ENCODE measurements at regions not wholly inside any gene's neighbourhood (a gene's known extent, or its start where the extent isn't known, plus 50 kb on each side); places are given as distances from the start of the nearest gene placed in this dataset.
A peak's percentile ranks its signal among the peaks of the same experiment; 100 is the strongest.
"Not testable (repeated sequence)": the region's sequence is repeated elsewhere in the genome, so short reads cannot be mapped to it uniquely, and the experiment has no call there.

DNA sequence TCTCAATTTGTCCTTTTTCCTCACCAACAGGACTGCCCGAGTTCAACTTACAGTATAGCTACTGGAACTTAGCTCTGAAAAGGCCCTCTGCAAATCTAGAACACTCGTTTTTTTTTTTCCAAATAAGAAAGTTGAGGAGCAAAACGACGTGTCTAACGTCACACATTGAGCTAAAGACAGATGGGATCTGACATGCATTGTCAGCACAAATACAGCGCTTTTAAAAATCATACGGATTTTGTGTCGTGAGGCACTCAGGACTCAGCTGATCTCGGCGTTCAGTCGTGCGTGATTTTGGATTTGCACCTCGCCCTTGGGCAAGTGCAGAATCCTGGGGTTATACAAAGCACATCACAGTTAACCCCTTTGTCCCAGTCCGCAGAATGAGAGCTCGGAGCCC, 94.7 kb upstream of the ZNF322 start:
- no peak overlapping the region for H3K27ac ChIP-seq (ENCODE audit: low read depth, low read length)
- DNase-seq (ENCODE audit: insufficient read length, low spot score, missing footprints): no peak

DNA sequence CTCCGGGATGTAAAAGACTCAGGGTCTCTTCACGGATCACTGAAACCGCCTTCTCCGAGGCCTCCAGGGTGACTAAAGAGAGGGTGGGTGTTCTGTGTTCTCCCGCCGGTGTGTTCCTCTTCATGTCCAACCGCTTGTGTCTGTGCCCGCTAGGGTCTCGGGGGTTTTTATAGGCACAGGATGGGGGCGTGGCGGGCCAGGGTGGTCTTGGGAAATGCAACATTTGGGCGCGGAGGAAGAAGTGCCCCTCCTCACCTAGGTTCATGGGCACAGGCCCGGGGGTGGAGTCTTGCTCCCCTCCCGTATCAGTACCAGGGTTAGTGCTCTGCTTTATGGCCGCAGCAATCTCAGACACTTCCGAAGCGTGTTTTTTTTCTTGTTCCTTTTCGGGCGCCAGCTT, 95.3 kb upstream of the ZNF322 start:
- not testable (repeated sequence) for H4K20me1 ChIP-seq (ENCODE audit: insufficient read depth, low read length); H3K4me1 ChIP-seq (ENCODE audit: insufficient read depth, low read length)
- peaks cover 16% of the 10 kb centered on the region for H3K27me3 ChIP-seq (ENCODE audit: insufficient read depth, low read length)

More for the DNA sequence above, 94.7 kb upstream of the ZNF322 start:
- no peaks in the 10 kb centered on the region for H3K79me2 ChIP-seq (ENCODE audit: insufficient read depth, low read length)
- H3K4me3 ChIP-seq (ENCODE audit: insufficient read depth, low read length): no peak overlapping the region
- no peaks in the 10 kb centered on the region for H3K9me3 ChIP-seq (ENCODE audit: low read depth, low read length)
- no peaks in the 10 kb centered on the region for H3K36me3 ChIP-seq (ENCODE audit: insufficient read depth, low read length)
- H3K4me1 ChIP-seq (ENCODE audit: insufficient read depth, low read length): peaks cover 8% of the 10 kb centered on the region
- H3K27me3 ChIP-seq (ENCODE audit: insufficient read depth, low read length): peaks cover 16% of the 10 kb centered on the region
- H3K4me2 ChIP-seq (ENCODE audit: insufficient read depth, low read length): no peak overlapping the region
- H2AFZ ChIP-seq (ENCODE audit: low read length): no peak overlapping the region
- no peaks in the 10 kb centered on the region for H4K20me1 ChIP-seq (ENCODE audit: insufficient read depth, low read length)
- TF ChIP-seq, protein P1, sequence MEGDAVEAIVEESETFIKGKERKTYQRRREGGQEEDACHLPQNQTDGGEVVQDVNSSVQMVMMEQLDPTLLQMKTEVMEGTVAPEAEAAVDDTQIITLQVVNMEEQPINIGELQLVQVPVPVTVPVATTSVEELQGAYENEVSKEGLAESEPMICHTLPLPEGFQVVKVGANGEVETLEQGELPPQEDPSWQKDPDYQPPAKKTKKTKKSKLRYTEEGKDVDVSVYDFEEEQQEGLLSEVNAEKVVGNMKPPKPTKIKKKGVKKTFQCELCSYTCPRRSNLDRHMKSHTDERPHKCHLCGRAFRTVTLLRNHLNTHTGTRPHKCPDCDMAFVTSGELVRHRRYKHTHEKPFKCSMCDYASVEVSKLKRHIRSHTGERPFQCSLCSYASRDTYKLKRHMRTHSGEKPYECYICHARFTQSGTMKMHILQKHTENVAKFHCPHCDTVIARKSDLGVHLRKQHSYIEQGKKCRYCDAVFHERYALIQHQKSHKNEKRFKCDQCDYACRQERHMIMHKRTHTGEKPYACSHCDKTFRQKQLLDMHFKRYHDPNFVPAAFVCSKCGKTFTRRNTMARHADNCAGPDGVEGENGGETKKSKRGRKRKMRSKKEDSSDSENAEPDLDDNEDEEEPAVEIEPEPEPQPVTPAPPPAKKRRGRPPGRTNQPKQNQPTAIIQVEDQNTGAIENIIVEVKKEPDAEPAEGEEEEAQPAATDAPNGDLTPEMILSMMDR (IDR thresholded peaks at IDR 0.05; ENCODE audit: extremely low read depth, low read depth, low read length): no peak

DNA sequence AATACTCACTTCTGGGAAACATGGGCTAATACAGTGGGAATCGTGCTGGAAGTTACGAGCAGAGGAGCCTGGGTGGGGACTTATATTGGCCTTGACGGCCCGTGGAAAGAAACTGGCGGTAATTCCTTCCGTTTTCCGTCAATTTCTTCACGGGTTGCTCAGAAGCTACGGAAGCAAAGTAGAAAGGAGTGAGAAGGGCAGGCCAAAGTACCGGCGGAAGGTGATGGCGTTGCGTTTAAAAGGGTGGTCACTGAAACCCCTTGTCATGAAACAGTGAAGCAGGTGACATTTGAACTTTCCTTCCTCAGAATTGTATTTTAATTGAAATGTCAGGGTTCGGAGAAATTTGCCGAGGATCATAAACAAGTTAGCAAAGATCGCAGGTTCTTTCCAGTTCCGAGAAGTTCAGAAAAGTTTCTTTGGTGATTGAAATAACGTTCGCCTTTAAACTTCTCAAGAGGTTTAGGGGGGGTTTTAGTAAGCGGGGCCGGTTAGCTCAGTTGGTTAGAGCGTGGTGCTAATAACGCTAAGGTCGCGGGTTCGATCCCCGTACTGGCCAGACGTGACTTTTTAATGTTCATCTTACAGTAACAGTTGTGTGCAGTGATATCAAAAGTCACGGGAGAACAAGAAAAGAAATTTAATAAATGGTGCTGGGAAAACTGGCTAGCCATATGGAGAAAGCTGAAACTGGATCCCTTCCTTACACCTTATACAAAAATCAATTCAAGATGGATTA, 96.7 kb upstream of the ZNF322 start:
- not testable (repeated sequence) for H4K20me1 ChIP-seq (ENCODE audit: insufficient read depth, low read length); H3K27ac ChIP-seq (ENCODE audit: low read depth, low read length); H3K36me3 ChIP-seq (ENCODE audit: insufficient read depth, low read length); H2AFZ ChIP-seq (ENCODE audit: low read length); H3K4me1 ChIP-seq (ENCODE audit: insufficient read depth, low read length); H3K79me2 ChIP-seq (ENCODE audit: insufficient read depth, low read length); H3K9me3 ChIP-seq (ENCODE audit: low read depth, low read length)
- H3K4me3 ChIP-seq (ENCODE audit: insufficient read depth, low read length): peak overlapping the region; percentile 56
- H3K27me3 ChIP-seq (ENCODE audit: insufficient read depth, low read length): peaks cover 16% of the 10 kb centered on the region
- peak overlapping the region; percentile 86 for H3K4me2 ChIP-seq (ENCODE audit: insufficient read depth, low read length)
- peak; percentile 3 for DNase-seq (ENCODE audit: insufficient read length, low spot score, missing footprints)

More for the DNA sequence above, 95.3 kb upstream of the ZNF322 start:
- H3K36me3 ChIP-seq (ENCODE audit: insufficient read depth, low read length); DNase-seq (ENCODE audit: insufficient read length, low spot score, missing footprints); H3K79me2 ChIP-seq (ENCODE audit: insufficient read depth, low read length); H3K9me3 ChIP-seq (ENCODE audit: low read depth, low read length); H2AFZ ChIP-seq (ENCODE audit: low read length); H3K27ac ChIP-seq (ENCODE audit: low read depth, low read length): not testable (repeated sequence)
- Histone ChIP-seq H3K4me2 (ENCODE audit: insufficient read depth, low read length) (peak overlapping the region; percentile 60), H3K4me3 (ENCODE audit: insufficient read depth, low read length) (peak overlapping the region; percentile 37)

GRCh38 chr6:26766203-26766902, 106.8 kb upstream of the ZNF322 start:
- H3K36me3 ChIP-seq (ENCODE audit: insufficient read depth, low read length); H3K4me3 ChIP-seq (ENCODE audit: insufficient read depth, low read length); H3K27ac ChIP-seq (ENCODE audit: low read depth, low read length); H3K9me3 ChIP-seq (ENCODE audit: low read depth, low read length); DNase-seq (ENCODE audit: insufficient read length, low spot score, missing footprints); H3K79me2 ChIP-seq (ENCODE audit: insufficient read depth, low read length); H3K4me2 ChIP-seq (ENCODE audit: insufficient read depth, low read length); H3K4me1 ChIP-seq (ENCODE audit: insufficient read depth, low read length); H4K20me1 ChIP-seq (ENCODE audit: insufficient read depth, low read length); H3K27me3 ChIP-seq (ENCODE audit: insufficient read depth, low read length); H2AFZ ChIP-seq (ENCODE audit: low read length): not testable (repeated sequence)

GRCh38 chr6:26770941-26771666, 111.6 kb upstream of the ZNF322 start:
- not testable (repeated sequence) for H3K4me1 ChIP-seq (ENCODE audit: insufficient read depth, low read length); H3K36me3 ChIP-seq (ENCODE audit: insufficient read depth, low read length); H3K4me3 ChIP-seq (ENCODE audit: insufficient read depth, low read length); H2AFZ ChIP-seq (ENCODE audit: low read length); H3K4me2 ChIP-seq (ENCODE audit: insufficient read depth, low read length); H3K79me2 ChIP-seq (ENCODE audit: insufficient read depth, low read length); H3K27me3 ChIP-seq (ENCODE audit: insufficient read depth, low read length); H3K27ac ChIP-seq (ENCODE audit: low read depth, low read length); H3K9me3 ChIP-seq (ENCODE audit: low read depth, low read length); H4K20me1 ChIP-seq (ENCODE audit: insufficient read depth, low read length); DNase-seq (ENCODE audit: insufficient read length, low spot score, missing footprints)

GRCh38 chr6:26773414-26773813, 113.9 kb upstream of the ZNF322 start:
- H3K9me3 ChIP-seq (ENCODE audit: low read depth, low read length); H3K27me3 ChIP-seq (ENCODE audit: insufficient read depth, low read length); H3K36me3 ChIP-seq (ENCODE audit: insufficient read depth, low read length): not testable (repeated sequence)

DNA sequence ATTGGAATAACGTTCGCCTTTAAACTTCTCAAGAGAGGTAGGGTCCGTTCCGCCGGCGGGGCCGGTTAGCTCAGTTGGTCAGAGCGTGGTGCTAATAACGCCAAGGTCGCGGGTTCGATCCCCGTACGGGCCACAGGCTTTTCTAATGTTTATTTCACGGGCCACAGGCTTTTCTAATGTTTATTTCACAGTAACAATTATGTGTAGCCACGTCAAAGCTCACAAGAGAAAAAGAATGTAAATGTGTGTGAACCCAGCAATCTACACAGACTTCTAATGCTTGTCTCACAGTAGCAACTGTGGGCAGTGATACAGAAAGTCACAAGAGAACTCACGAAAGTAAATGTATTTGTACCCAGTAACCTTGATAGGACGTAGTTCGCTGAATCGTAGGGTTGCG, 121.0 kb upstream of the ZNF322 start:
- H4K20me1 ChIP-seq (ENCODE audit: insufficient read depth, low read length); H3K36me3 ChIP-seq (ENCODE audit: insufficient read depth, low read length): not testable (repeated sequence)

More at GRCh38 chr6:26773414-26773813, 113.9 kb upstream of the ZNF322 start:
- not testable (repeated sequence) for H3K4me1 ChIP-seq (ENCODE audit: insufficient read depth, low read length); H2AFZ ChIP-seq (ENCODE audit: low read length); H3K27ac ChIP-seq (ENCODE audit: low read depth, low read length); DNase-seq (ENCODE audit: insufficient read length, low spot score, missing footprints); H4K20me1 ChIP-seq (ENCODE audit: insufficient read depth, low read length); H3K4me3 ChIP-seq (ENCODE audit: insufficient read depth, low read length); H3K79me2 ChIP-seq (ENCODE audit: insufficient read depth, low read length); H3K4me2 ChIP-seq (ENCODE audit: insufficient read depth, low read length)

More for the DNA sequence above, 121.0 kb upstream of the ZNF322 start:
- H3K27me3 ChIP-seq (ENCODE audit: insufficient read depth, low read length); DNase-seq (ENCODE audit: insufficient read length, low spot score, missing footprints); H3K4me2 ChIP-seq (ENCODE audit: insufficient read depth, low read length); H3K27ac ChIP-seq (ENCODE audit: low read depth, low read length); H3K4me1 ChIP-seq (ENCODE audit: insufficient read depth, low read length); H3K79me2 ChIP-seq (ENCODE audit: insufficient read depth, low read length); H2AFZ ChIP-seq (ENCODE audit: low read length); H3K4me3 ChIP-seq (ENCODE audit: insufficient read depth, low read length); H3K9me3 ChIP-seq (ENCODE audit: low read depth, low read length): not testable (repeated sequence)

Measured in osteoblast (primary cell).